GM12801 (cell line): ENCODE measurements at regions not wholly inside any gene's neighbourhood (a gene's known extent, or its start where the extent isn't known, plus 50 kb on each side); places are given as distances from the start of the nearest gene placed in this dataset.

Experiments used
- CTCF ChIP-seq: IDR thresholded peaks from one replicate; pipeline ENCODE4 v1.5.1; 2011; ENCODE audit warnings: control low read depth; ENCODE audit not compliant: insufficient read length; ENCODE audit errors: extremely low read depth

DNA sequence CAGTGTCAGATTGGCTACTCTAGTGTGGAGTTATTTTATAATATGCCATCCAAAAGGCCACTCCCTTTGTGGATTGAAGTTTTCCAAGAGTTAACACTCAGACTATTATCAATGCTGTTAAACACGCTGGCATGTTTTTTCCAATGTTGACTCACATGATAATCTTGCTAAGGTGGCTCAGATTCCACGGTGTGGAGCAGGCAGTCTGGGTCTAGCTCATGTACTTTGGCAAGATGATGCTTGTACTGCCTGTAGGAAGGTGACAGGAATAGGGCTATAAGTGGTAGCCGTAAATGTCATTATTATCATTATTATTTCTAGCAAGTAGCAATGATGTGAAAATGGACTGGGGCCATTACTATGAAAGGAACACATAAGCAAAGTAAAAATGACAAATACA is 79.4 kb upstream of the TBX20 start:
- no peak for TF ChIP-seq CTCF

DNA sequence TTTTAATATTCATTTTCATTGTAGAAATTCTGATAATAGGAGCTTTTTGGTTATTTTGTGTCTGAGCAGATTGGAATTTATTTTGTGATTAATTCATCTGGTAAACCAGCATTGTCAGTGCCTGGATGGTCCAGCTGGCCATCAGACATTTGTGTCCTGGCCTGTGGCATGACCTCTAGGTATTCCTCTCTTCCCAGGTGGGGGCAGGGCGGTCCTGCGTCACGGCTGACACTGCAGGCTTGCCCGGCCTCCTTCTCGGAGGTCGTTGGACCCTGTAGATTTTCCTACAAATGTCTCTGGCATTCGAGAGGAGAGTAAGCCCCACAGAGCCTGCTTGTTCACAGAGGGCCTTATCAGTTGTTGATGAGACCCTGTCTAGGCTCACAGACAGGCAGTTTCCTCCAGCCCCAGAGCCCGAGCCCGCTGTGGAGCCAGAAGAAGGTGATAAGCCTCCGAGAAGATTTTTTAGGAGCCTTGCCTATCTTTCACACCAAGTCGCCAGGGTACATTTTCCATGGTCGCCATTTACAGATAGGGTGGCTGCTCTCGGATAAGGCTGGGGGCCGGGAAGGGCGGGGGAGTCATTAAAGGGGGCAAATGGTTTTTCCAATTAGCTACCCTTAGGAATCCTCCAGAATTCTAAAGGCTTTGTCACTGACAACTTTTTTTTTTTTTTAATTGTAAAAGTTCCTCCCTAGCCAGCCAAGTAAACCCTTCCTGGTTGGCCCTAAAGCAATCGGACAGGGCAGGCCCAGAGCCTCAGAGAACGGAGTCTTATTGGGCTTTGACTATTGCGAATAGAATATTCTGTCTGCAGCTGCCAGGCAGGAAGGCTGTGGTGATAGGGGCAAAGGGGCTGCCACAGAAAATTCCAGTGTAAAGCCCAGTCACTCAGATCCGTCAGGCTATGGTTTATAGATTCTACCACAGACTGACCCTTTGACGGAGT is 78.1 kb upstream of the TBX20 start:
- no peak for TF ChIP-seq CTCF

- TF ChIP-seq CTCF: no peak
Observed at GRCh38 chr7:35329026-35329425, 75.1 kb upstream of the TBX20 start.

DNA sequence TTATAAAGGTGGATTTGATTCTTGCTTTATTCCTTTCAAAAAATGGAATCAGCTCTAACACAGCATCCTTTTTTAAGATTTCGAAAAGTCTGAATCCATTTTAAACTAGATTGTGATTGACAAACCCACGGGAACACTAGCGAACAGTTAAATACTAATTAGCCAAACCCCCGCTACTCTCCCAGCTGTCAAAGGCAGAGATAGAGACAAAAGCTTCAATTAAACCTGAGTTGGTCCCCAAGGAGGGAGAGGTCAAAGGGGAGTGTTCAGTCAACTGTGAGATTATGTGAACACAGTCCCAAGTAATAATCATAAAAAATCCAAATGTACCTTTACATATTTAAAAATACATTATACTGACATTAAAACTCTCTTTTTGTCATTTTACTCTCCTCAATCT is 65.7 kb upstream of the TBX20 start:
- TF ChIP-seq CTCF: no peak

DNA sequence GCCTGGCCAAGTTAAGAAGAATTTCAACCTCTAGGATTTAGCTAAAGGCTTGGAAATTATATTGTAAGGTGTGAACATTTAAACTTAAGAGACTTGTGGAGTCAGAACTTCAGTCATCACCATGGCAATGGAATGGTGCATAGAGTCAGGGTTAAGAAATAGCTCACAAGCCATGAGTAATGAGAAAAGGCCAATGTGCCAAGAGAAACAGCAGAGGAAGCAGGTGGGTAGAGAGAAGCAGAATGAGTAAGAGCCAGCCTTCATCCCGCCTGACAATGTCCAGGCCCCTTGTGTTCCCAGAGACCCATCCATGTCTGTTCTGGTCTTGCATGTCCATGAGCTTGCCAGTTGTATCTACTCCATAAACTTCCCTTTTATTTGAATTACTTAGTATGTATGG is 62.6 kb upstream of the TBX20 start:
- no peak for TF ChIP-seq CTCF

DNA sequence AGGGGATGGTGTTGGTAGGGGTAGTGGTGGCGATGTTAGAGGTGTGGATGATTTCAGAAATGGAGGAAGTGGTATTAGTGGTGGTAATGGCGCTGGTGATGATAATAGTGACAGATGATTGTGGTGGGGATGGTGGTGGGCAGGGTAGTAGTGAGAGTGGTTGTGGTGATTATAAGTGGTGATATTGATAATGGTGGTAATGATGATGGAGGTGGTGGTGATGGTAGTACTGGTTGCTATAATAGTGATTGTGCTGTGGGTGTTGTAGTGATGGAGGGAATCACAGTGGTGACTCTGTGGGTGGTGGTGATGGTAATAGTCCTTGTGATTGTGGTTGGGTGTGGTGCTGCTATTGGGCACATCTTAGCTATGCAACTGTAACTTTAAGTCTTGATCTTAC is 61.6 kb upstream of the TBX20 start:
- TF ChIP-seq CTCF: no peak

- TF ChIP-seq CTCF: no peak
Observed at GRCh38 chr7:35314354-35314753, 60.5 kb upstream of the TBX20 start.

- no peak for TF ChIP-seq CTCF
Observed at GRCh38 chr7:35313575-35313974, 59.7 kb upstream of the TBX20 start.
